SK-N-SH treated with all-trans-retinoic acid at 6 μM for 48 hours (cell line): ENCODE measurements at regions not wholly inside any gene's neighbourhood (a gene's known extent, or its start where the extent isn't known, plus 50 kb on each side); places are given as distances from the start of the nearest gene placed in this dataset.

Experiments
- ATAC-seq: fragments of 200-7000 bp; cut with Tn5 transposase; 3 replicates; pipeline ENCODE4 v1.9.1; 2020; ENCODE audit warnings: mild to moderate bottlenecking, moderate library complexity
- ARNTL ChIP-seq: fragments of 450-650 bp; formaldehyde crosslinking; IDR thresholded peaks from 2 replicates; pipeline ENCODE4 v1.5.0; 2020; ENCODE audit warnings: low read depth, mild to moderate bottlenecking, moderate library complexity, borderline replicate concordance
- BACH2 ChIP-seq: fragments of 250-450 bp; sonication (Bioruptor Pico); IDR thresholded peaks from 2 replicates; pipeline ENCODE4 v1.9.0; 2021; ENCODE audit warnings: mild to moderate bottlenecking, borderline replicate concordance
- CSDC2 ChIP-seq: fragments of 250-450 bp; sonication (Bioruptor Pico); IDR thresholded peaks from 2 replicates; pipeline ENCODE4 v1.5.0; 2020; ENCODE audit warnings: mild to moderate bottlenecking, moderate library complexity
- ESRRG ChIP-seq: fragments of 250-450 bp; sonication (Bioruptor Pico); IDR thresholded peaks from 2 replicates; pipeline ENCODE4 v1.6.1; 2021; ENCODE audit warnings: mild to moderate bottlenecking
- GLIS3 ChIP-seq: fragments of 250-450 bp; sonication (Bioruptor Pico); IDR thresholded peaks from 2 replicates; pipeline ENCODE4 v1.5.0; 2020; ENCODE audit warnings: mild to moderate bottlenecking, moderate library complexity
- ISL1 ChIP-seq: fragments of 250-450 bp; sonication (Bioruptor Pico); IDR thresholded peaks from 2 replicates; pipeline ENCODE4 v2.1.2; 2022; ENCODE audit warnings: mild to moderate bottlenecking, moderate library complexity
- OSR1 ChIP-seq: fragments of 250-450 bp; sonication (Bioruptor Pico); IDR thresholded peaks from 2 replicates; pipeline ENCODE4 v1.8.0; 2022; ENCODE audit warnings: moderate library complexity, mild to moderate bottlenecking, inconsistent platforms
- PPARA ChIP-seq: fragments of 250-450 bp; sonication (Bioruptor Pico); IDR thresholded peaks from 2 replicates; pipeline ENCODE4 v1.5.0; 2020; ENCODE audit warnings: mild to moderate bottlenecking, borderline replicate concordance
- RARB ChIP-seq: fragments of 250-450 bp; sonication (Bioruptor Pico); IDR thresholded peaks from 2 replicates; pipeline ENCODE4 v1.8.0; 2021; ENCODE audit warnings: mild to moderate bottlenecking, moderate library complexity
- SNAI2 ChIP-seq: fragments of 250-450 bp; sonication (Bioruptor Pico); IDR thresholded peaks from 2 replicates; pipeline ENCODE4 v1.5.0; 2020; ENCODE audit warnings: mild to moderate bottlenecking, moderate library complexity
- ZC3H10 ChIP-seq: fragments of 250-450 bp; sonication (Bioruptor Pico); IDR thresholded peaks from 2 replicates; pipeline ENCODE4 v1.5.1; 2021; ENCODE audit warnings: mild to moderate bottlenecking, moderate library complexity
- ZFP3 ChIP-seq: fragments of 250-450 bp; sonication (Bioruptor Pico); IDR thresholded peaks from 2 replicates; pipeline ENCODE4 v1.5.0; 2020; ENCODE audit warnings: mild to moderate bottlenecking, moderate library complexity
- ZFP30 ChIP-seq: fragments of 450-650 bp; formaldehyde crosslinking; IDR thresholded peaks from 2 replicates; pipeline ENCODE4 v1.5.0; 2022; ENCODE audit warnings: mild to moderate bottlenecking, moderate library complexity
- ZNF565 ChIP-seq: fragments of 450-650 bp; formaldehyde crosslinking; conservative IDR thresholded peaks from 2 replicates; pipeline ENCODE4 v1.5.0; 2020; ENCODE audit warnings: low read depth, mild to moderate bottlenecking, moderate library complexity
- TF ChIP-seq, protein P1 (sequence below): fragments of 250-450 bp; sonication (Bioruptor Pico); IDR thresholded peaks from 2 replicates; pipeline ENCODE4 v1.8.0; 2020; ENCODE audit warnings: mild to moderate bottlenecking, moderate library complexity, borderline replicate concordance
- TF ChIP-seq, protein P2 (sequence below): fragments of 250-450 bp; sonication (Bioruptor Pico); IDR thresholded peaks from 2 replicates; pipeline ENCODE4 v1.8.0; 2021; ENCODE audit warnings: low read depth, mild to moderate bottlenecking, moderate library complexity, borderline replicate concordance
- TF ChIP-seq, protein P3 (sequence below): fragments of 250-450 bp; sonication (Bioruptor Pico); IDR thresholded peaks from 2 replicates; pipeline ENCODE4 v1.5.1; 2021; ENCODE audit warnings: mild to moderate bottlenecking, moderate library complexity
- TF ChIP-seq, protein P4 (sequence below): fragments of 250-450 bp; sonication (Bioruptor Pico); IDR thresholded peaks from 2 replicates; pipeline ENCODE4 v1.5.1; 2020; ENCODE audit warnings: low read depth, mild to moderate bottlenecking, moderate library complexity
- TF ChIP-seq, protein P5 (sequence below): fragments of 250-450 bp; sonication (Bioruptor Pico); IDR thresholded peaks from 2 replicates; pipeline ENCODE4 v1.5.0; 2020; ENCODE audit warnings: mild to moderate bottlenecking, moderate library complexity

DNA sequence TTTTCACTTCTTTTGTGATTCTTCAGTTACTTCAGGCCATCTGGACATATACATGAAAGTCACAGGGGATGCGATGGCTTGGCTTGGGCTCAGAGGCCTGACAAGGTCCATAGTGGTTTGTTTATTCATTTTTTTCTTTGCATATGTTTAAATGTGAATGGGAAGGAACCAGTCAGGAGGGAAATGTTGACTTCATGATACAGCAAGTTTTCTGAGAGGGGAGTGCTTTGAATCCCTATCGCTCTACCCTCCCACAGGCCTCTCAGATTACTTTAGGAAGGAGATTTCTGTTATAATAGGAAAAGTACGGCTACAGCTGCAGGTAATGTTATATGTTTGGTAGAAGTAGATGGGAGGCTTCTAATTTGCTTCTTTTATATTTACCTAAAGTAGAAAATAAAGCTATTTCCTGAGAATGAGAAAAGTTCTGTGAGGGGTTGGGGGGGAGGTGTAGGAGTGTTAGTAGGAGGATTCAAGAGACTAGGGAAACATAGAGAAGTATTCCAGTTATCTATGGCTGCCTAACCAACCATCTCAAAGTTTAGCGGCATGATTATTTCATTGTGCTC, 322.9 kb downstream of the RAPGEF2 start (continued):
- TF ChIP-seq, protein P1, sequence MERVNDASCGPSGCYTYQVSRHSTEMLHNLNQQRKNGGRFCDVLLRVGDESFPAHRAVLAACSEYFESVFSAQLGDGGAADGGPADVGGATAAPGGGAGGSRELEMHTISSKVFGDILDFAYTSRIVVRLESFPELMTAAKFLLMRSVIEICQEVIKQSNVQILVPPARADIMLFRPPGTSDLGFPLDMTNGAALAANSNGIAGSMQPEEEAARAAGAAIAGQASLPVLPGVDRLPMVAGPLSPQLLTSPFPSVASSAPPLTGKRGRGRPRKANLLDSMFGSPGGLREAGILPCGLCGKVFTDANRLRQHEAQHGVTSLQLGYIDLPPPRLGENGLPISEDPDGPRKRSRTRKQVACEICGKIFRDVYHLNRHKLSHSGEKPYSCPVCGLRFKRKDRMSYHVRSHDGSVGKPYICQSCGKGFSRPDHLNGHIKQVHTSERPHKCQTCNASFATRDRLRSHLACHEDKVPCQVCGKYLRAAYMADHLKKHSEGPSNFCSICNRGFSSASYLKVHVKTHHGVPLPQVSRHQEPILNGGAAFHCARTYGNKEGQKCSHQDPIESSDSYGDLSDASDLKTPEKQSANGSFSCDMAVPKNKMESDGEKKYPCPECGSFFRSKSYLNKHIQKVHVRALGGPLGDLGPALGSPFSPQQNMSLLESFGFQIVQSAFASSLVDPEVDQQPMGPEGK (CRISPR knock-in tag), result no peak
- TF ChIP-seq ZFP30 (CRISPR knock-in tag) (no peak), GLIS3 (CRISPR knock-in tag) (no peak), PPARA (CRISPR knock-in tag) (no peak), ZC3H10 (no peak)
- TF ChIP-seq, protein P2, sequence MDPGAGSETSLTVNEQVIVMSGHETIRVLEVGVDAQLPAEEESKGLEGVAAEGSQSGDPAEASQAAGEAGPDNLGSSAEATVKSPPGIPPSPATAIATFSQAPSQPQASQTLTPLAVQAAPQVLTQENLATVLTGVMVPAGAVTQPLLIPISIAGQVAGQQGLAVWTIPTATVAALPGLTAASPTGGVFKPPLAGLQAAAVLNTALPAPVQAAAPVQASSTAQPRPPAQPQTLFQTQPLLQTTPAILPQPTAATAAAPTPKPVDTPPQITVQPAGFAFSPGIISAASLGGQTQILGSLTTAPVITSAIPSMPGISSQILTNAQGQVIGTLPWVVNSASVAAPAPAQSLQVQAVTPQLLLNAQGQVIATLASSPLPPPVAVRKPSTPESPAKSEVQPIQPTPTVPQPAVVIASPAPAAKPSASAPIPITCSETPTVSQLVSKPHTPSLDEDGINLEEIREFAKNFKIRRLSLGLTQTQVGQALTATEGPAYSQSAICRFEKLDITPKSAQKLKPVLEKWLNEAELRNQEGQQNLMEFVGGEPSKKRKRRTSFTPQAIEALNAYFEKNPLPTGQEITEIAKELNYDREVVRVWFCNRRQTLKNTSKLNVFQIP (CRISPR knock-in tag), result no peak
- TF ChIP-seq, all 23 proteins: peak for 0

DNA sequence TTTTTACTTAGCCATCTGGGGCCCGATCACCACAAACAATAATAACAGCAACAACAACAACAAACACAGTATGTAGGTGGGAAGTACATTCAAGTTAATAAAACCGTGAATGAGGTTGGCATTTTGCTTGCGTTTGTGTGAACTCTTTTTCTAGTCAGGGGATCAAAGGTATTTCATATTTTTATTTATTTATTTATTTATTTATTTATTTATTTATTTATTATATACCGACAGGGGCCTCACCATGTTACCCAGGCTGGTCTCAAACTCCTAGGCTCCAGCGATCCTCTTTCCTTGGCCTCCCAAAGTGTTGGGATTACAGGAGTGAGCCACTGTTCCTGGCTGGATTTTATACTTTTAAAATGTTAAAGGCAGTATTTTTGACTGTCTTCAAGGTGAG, 325.4 kb downstream of the RAPGEF2 start:
- no peak for ATAC-seq
- TF ChIP-seq PPARA (CRISPR knock-in tag), result no peak

DNA sequence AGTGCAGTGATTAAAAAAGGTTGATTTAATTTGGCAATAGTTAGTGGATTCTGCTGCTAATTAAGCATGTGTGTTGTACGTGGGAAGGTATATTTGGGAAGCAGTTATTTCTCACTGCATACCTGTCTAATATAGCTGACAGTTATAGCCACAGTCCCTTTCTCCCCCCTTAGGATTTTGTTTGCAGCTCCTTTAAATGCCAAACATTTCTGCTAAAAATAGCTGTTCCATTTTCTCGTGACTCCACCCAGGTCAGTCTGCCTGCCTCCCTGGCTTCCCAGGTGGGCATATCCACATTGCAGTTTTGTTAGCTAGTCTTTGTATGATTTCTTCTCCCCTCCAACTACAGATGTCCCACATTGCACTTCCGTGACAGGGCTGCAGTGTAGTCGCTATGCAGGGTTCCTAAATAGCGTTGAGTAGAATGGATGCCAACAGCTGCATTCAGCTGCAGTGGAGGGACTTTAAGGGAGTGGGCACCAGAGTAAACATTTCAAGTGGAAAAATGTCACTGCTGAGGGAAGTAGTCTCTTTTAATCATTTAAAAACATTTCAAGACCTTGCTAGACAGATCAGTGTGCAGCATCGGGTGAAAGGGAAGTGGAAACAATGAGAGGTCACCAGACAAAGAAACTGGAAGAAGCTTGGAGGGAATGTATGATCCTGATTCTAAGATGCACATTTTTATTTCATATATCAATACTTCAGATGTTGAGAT, 326.3 kb downstream of the RAPGEF2 start:
- TF ChIP-seq, protein P3, sequence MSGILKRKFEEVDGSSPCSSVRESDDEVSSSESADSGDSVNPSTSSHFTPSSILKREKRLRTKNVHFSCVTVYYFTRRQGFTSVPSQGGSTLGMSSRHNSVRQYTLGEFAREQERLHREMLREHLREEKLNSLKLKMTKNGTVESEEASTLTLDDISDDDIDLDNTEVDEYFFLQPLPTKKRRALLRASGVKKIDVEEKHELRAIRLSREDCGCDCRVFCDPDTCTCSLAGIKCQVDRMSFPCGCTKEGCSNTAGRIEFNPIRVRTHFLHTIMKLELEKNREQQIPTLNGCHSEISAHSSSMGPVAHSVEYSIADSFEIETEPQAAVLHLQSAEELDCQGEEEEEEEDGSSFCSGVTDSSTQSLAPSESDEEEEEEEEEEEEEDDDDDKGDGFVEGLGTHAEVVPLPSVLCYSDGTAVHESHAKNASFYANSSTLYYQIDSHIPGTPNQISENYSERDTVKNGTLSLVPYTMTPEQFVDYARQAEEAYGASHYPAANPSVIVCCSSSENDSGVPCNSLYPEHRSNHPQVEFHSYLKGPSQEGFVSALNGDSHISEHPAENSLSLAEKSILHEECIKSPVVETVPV (CRISPR knock-in tag), result no peak
- TF ChIP-seq ARNTL (CRISPR knock-in tag), result no peak

DNA sequence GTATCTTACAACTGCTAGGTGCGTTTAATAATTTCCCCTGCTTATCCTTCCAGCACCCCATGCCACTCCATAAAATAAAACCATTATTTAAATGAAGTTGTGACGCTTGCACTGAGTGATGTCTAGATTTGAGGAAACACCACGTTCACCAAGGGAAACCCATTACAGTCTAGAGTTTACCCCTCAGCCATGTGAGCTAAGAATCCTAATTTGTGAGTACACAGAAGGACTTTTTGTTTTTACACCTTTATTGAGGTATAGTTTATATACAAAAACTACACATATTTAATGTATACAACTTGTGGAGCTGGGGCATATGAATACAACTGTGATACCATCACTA, 326.8 kb downstream of the RAPGEF2 start:
- ATAC-seq, result no peak
- TF ChIP-seq BACH2 (no peak), ESRRG (CRISPR knock-in tag) (no peak), ZFP3 (CRISPR knock-in tag) (no peak), ZC3H10 (no peak), ZFP30 (CRISPR knock-in tag) (no peak), ZNF565 (CRISPR knock-in tag) (no peak), SNAI2 (CRISPR knock-in tag) (no peak), OSR1 (CRISPR knock-in tag) (no peak), PPARA (CRISPR knock-in tag) (no peak), ISL1 (CRISPR knock-in tag) (no peak), RARB (CRISPR knock-in tag) (no peak), CSDC2 (CRISPR knock-in tag) (no peak)
- TF ChIP-seq, protein P4, sequence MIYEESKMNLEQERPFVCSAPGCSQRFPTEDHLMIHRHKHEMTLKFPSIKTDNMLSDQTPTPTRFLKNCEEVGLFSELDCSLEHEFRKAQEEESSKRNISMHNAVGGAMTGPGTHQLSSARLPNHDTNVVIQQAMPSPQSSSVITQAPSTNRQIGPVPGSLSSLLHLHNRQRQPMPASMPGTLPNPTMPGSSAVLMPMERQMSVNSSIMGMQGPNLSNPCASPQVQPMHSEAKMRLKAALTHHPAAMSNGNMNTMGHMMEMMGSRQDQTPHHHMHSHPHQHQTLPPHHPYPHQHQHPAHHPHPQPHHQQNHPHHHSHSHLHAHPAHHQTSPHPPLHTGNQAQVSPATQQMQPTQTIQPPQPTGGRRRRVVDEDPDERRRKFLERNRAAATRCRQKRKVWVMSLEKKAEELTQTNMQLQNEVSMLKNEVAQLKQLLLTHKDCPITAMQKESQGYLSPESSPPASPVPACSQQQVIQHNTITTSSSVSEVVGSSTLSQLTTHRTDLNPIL (CRISPR knock-in tag), result no peak
- TF ChIP-seq, protein P3 (CRISPR knock-in tag), result no peak
- TF ChIP-seq, protein P5, sequence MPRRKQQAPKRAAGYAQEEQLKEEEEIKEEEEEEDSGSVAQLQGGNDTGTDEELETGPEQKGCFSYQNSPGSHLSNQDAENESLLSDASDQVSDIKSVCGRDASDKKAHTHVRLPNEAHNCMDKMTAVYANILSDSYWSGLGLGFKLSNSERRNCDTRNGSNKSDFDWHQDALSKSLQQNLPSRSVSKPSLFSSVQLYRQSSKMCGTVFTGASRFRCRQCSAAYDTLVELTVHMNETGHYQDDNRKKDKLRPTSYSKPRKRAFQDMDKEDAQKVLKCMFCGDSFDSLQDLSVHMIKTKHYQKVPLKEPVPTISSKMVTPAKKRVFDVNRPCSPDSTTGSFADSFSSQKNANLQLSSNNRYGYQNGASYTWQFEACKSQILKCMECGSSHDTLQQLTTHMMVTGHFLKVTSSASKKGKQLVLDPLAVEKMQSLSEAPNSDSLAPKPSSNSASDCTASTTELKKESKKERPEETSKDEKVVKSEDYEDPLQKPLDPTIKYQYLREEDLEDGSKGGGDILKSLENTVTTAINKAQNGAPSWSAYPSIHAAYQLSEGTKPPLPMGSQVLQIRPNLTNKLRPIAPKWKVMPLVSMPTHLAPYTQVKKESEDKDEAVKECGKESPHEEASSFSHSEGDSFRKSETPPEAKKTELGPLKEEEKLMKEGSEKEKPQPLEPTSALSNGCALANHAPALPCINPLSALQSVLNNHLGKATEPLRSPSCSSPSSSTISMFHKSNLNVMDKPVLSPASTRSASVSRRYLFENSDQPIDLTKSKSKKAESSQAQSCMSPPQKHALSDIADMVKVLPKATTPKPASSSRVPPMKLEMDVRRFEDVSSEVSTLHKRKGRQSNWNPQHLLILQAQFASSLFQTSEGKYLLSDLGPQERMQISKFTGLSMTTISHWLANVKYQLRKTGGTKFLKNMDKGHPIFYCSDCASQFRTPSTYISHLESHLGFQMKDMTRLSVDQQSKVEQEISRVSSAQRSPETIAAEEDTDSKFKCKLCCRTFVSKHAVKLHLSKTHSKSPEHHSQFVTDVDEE (CRISPR knock-in tag), result no peak
- TF ChIP-seq, protein P2 (CRISPR knock-in tag), result no peak

More for the DNA sequence above, 326.3 kb downstream of the RAPGEF2 start:
- ATAC-seq, result no peak
